ENCODE measurements at regions not wholly inside any gene's neighbourhood (a gene's known extent, or its start where the extent isn't known, plus 50 kb on each side); places are given as distances from the start of the nearest gene placed in this dataset.

DNA sequence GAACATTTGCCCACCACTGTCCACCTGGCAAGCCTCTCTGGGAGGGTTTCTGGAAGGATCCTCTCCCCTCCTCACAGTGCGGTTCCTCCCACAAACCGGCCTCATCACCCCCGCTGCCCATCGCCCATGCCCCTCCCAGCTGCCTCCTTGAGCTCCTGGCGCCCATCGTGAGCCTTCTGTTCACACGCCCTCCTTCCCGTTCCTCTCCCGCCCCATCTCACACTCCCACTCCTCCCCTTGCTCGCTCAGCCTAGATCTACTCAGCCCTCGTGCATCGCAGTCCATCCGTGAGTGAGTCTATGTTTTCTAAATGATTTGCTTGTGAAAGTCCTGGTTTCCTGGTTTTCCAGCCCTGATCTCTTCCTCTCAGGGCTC is 119.1 kb upstream of the C1orf174 start:
- no peaks in the 10 kb centered on the region for H3K36me3 ChIP-seq
- intact Hi-C loops (cut with DNase I; ENCODE audit: low total_unique reads): no loop called here
- DNase-seq: no peak
- no peaks in the 10 kb centered on the region for H3K4me1 ChIP-seq
- peaks cover 0 to 16% of the 10 kb centered on the region in 2 donors for H3K27me3 ChIP-seq
- no peak for TF ChIP-seq CTCF (IDR thresholded peaks at IDR 0.05)
- no peak overlapping the region for H3K4me3 ChIP-seq
- no peak overlapping the region for H3K27ac ChIP-seq
- H3K9me3 ChIP-seq: no peaks in the 10 kb centered on the region

DNA sequence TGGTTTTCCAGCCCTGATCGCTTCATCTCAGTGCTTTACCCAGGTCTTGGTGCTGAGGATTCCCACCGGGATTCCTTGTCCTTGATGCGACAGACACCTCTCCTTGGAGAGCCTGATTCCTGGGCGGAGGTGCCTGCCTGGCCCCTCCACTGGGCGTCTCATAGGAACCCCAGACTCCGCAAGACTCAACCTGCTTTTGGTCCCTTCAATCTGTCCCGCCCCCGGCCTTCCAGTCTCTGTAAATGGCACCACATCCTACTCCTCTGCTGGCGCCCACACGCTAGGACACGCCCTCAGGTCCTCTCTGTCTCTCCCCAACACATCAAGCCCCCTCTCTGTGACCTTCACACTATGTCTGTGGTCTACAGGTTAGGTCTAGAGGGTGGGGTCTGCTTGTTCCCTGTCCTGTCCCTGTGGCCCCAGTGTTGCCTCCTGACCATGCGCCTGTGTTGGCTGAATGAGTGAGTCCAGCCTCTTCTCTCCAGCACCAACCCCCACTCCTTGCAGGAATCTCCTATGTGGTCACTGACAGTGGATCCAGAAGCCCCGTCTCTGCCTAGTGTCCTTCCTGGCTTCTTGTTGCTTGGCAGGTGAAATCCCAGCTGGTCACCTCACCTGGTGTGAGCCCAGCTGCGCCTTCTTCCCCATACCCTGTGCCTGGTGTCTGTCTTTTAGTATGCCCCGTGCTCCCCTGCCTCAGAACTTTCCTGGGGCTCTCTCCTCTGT is 119.7 kb upstream of the C1orf174 start:
- DNase-seq: no peak
- Histone ChIP-seq H3K4me3 (no peak overlapping the region), H3K9me3 (no peaks in the 10 kb centered on the region), H3K27ac (no peak overlapping the region), H3K36me3 (no peaks in the 10 kb centered on the region), H3K4me1 (no peaks in the 10 kb centered on the region), H3K27me3 (peaks cover 0 to 19% of the 10 kb centered on the region in 2 donors)
- no peak for TF ChIP-seq CTCF (IDR thresholded peaks at IDR 0.05)
- intact Hi-C loops (cut with DNase I; ENCODE audit: low total_unique reads): no loop called here

GRCh38 chr1:4020449-4020848 is 120.4 kb upstream of the C1orf174 start:
- no peak for TF ChIP-seq CTCF (IDR thresholded peaks at IDR 0.05)
- Histone ChIP-seq H3K27ac (no peak overlapping the region), H3K4me1 (no peaks in the 10 kb centered on the region), H3K4me3 (no peak overlapping the region), H3K36me3 (no peaks in the 10 kb centered on the region), H3K9me3 (no peaks in the 10 kb centered on the region), H3K27me3 (peaks cover 0 to 19% of the 10 kb centered on the region in 2 donors)
- no peak for DNase-seq
- intact Hi-C loops (cut with DNase I; ENCODE audit: low total_unique reads): no loop called here

DNA sequence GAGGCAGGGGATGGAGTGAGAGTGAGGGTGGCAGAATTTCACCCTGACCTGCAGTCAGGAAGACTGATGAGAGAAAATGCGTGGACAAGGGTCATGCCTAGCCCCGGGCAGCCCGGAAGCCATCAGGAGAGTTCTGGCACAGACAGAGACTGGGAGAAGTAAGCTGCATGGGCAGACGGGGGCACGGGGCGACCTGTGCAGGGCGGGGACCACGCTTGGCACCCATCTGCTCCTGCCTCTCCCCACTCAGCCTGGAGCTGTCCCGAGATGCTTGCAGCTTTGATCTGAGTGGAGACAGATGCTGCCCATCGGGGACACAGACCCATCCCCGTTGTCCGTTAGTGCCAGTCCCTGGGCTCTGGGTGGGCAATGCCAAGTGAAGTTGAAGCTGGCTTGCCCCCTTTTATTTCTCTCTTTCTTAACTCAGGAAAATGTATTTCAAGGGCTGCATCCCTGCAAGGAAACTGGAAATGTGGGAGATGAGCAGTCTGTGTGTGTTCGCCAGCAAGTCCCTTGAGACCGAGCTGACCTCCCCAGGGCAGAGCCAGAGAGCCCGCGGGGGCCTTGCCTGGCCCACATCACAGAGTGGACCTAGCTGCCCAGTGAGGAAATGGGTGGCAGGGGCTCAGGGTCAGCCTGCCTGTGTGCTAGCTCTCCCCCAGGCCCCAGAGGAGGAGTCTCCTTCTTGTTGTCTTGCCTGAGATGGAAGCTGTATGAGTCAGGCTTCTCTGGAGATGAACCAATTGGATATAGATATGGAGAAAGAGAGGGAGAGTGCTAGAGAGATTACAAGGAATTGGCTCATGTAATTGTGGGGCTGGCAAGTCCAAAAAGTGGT is 121.3 kb upstream of the C1orf174 start:
- no peak for TF ChIP-seq CTCF (IDR thresholded peaks at IDR 0.05)
- Histone ChIP-seq H3K4me3 (no peak overlapping the region), H3K4me1 (no peaks in the 10 kb centered on the region), H3K27me3 (peaks cover 0 to 21% of the 10 kb centered on the region in 2 donors), H3K27ac (no peak overlapping the region), H3K9me3 (no peaks in the 10 kb centered on the region), H3K36me3 (no peaks in the 10 kb centered on the region)
- no peak for DNase-seq
- intact Hi-C loops (cut with DNase I; ENCODE audit: low total_unique reads): no loop called here

- no peak for TF ChIP-seq CTCF (IDR thresholded peaks at IDR 0.05)
- H3K9me3 ChIP-seq: no peaks in the 10 kb centered on the region
- no peaks in the 10 kb centered on the region for H3K4me1 ChIP-seq
- H3K4me3 ChIP-seq: no peak overlapping the region
- intact Hi-C loops (cut with DNase I; ENCODE audit: low total_unique reads): no loop called here
- no peak overlapping the region for H3K27ac ChIP-seq
- peaks cover 0 to 25% of the 10 kb centered on the region in 2 donors for H3K27me3 ChIP-seq
- H3K36me3 ChIP-seq: no peaks in the 10 kb centered on the region
- no peak for DNase-seq
Measured at GRCh38 chr1:4021974-4022268, 121.8 kb upstream of the C1orf174 start.

Measured in tibial artery (tissue), 4 donors.